AG10803 (cell line): ENCODE measurements at regions not wholly inside any gene's neighbourhood (a gene's known extent, or its start where the extent isn't known, plus 50 kb on each side); places are given as distances from the start of the nearest gene placed in this dataset.

Experiments used
- DNase-seq: peaks from one replicate; pipeline ENCODE4 v3.0.0; 2010; ENCODE audit warnings: low read depth
- H3K4me3 ChIP-seq: 2 replicates; pipeline ENCODE4 v1.5.1; 2011; ENCODE audit warnings: mild to moderate bottlenecking, low read length, control low read depth
- CTCF ChIP-seq: conservative IDR thresholded peaks from 2 replicates; pipeline ENCODE4 v1.5.1; 2011; ENCODE audit warnings: mild to moderate bottlenecking, low read length, control low read depth, inconsistent platforms

- no peak overlapping the region for H3K4me3 ChIP-seq
- no peak for TF ChIP-seq CTCF
- no peak for DNase-seq
These were observed 76.2 kb upstream of the TP53I11 start for GRCh38 chr11:45026835-45027234.

DNA sequence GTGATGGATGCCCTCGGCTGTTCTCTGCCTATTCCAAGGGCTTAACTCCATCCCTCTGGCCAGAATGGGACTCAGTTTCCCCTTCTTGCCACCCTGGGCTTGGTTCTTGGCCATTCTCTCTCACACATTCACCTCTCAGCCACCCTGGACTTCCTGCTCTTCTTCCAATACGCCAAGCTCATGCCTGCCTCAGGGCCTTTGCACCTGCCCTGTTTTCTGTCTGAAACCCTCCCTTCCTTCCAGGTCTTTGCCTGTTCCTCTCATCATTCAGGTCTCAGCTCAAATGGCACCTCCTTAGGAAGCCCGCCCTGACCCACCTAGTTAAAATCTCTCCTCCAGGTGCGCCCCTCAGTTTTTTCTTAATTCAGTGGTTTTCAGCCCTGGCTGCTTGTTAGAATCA lies 76.6 kb upstream of the TP53I11 start:
- TF ChIP-seq CTCF = no peak
- no peak overlapping the region for H3K4me3 ChIP-seq
- DNase-seq = no peak

GRCh38 chr11:45028911-45029682 lies 78.4 kb upstream of the TP53I11 start:
- no peak for TF ChIP-seq CTCF
- no peak for DNase-seq
- no peak overlapping the region for H3K4me3 ChIP-seq

- TF ChIP-seq CTCF = no peak
- no peak for DNase-seq
- no peak overlapping the region for H3K4me3 ChIP-seq
These were observed 80.1 kb upstream of the TP53I11 start for GRCh38 chr11:45030778-45031177.

DNA sequence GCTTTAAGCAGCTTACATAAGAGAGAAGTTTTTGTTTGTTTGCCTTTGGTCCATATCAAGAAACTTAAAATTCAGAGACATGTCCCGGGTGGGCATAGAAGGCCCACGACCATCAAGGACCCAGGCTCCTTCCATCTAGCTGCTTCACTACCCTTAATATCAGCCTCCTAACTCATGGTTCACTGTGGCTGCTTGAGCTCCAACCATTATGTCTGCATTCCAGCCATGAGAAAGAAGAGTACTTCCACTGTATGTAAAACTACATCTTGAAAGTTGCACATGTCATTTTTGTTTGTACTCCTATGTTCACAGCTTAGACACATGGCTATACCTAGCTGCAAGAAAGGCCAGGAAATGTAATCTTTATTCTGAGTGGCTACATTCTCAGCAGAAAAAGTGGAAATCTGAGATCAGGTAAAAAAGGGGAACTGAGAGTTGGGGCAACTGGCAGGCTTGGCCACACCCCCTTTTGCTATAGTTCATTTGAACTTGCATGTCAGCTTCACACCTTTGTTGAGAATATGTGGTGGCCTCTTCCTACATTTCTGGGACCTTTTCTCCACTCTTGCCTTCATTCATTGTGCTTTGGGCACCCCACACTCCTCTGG lies 81.3 kb upstream of the TP53I11 start:
- no peak overlapping the region for H3K4me3 ChIP-seq
- no peak for TF ChIP-seq CTCF
- no peak for DNase-seq

GRCh38 chr11:45035413-45035812 lies 84.7 kb upstream of the TP53I11 start:
- no peak for DNase-seq
- no peak overlapping the region for H3K4me3 ChIP-seq
- no peak for TF ChIP-seq CTCF

DNA sequence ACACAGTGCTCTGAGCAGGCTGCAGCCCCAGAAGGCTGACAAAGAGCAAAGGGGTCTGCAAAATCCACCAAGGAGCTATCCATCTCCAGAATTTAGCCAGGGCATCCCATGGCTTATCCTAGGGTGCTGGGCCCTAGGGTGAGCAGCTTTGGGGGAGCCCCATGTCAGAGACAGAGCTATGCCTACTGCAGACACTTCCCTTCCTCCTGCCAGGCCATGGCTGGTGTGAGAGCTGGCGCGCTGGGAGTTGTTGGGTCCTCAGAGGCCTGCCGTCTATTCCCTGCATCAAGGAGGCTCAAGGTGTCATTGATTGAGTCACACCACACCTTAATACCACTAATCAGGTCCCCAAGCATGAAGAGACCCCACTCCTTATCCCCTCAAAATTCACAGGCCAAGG lies 85.3 kb upstream of the TP53I11 start:
- TF ChIP-seq CTCF = no peak
- H3K4me3 ChIP-seq = no peak overlapping the region
- no peak for DNase-seq
